Fibroblast of upper back skin (primary cell): ENCODE measurements at regions not wholly inside any gene's neighbourhood (a gene's known extent, or its start where the extent isn't known, plus 50 kb on each side); places are given as distances from the start of the nearest gene placed in this dataset.
"Not testable (repeated sequence)": the region's sequence is repeated elsewhere in the genome, so short reads cannot be mapped to it uniquely, and the experiment has no call there.

Experiments
- DNase-seq: peaks from one replicate; pipeline ENCODE4 v3.0.0-alpha.2; 2013

GRCh38 chr11:57047610-57048009, 58.9 kb downstream of the OR5AK2 start:
- no peak for DNase-seq

- no peak for DNase-seq
Measured at GRCh38 chr11:57049749-57050148, 61.0 kb downstream of the OR5AK2 start.

DNA sequence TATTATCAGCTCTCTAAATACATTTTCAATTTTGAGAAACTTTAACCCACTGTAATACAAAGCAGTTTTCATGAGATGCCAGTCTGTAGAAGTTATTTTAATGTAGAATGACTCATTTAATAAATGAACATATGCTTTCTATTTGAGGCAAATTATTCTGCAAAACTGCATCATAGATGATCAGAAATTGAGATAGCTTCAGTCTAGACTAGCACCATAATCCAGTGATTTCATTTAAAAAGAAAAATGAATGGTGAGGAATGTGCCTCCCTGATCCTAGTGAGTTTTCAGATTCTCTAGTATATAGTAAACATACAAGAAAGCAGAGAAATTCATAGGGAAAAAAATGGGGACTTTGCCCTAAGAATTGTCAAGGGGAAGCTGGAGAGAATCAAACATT, 66.1 kb downstream of the OR5AK2 start:
- no peak for DNase-seq

DNA sequence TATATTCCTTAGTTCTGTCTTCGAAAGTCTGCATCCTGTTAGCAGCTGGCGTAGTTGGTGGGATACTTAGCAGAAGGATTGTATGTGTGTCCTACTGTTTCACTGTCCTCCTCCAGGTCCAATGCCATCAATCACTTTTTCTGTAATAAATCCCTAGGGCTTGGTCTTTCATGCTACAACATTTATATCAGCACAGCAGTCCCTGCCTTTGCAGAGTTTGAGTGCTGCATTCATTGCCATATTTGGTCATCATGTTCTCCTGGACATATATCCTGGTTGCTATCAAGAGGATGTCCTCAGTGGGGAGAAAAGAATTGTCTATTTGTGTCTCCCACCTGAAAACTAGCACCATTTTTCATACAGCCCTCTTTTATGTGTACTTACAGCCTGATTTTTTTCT, 67.0 kb downstream of the OR5AK2 start:
- DNase-seq = no peak

GRCh38 chr11:57056735-57057134, 68.0 kb downstream of the OR5AK2 start:
- DNase-seq = no peak

- no peak for DNase-seq
Measured at GRCh38 chr11:57057561-57057960, 68.8 kb downstream of the OR5AK2 start.

DNA sequence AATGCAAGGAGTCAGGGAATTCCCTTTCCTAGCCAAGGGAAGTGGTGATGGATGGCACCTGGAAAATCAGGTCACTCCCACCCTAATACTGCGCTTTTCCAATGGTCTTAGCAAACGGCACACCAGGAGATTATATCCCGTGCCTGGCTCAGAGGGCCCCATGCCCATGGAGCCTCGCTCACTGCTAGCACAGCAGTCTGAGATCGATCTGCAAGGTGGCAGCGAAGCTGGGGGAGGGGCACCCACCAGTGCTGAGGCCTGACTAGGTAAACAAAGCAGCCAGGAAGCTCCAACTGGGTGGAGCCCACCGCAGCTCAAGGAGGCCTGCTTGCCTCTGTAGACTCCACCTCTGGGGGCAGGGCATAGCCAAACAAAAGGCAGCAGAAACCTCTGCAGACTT, 74.2 kb downstream of the OR5AK2 start:
- not testable (repeated sequence) for DNase-seq

GRCh38 chr11:57069942-57070341, 81.2 kb downstream of the OR5AK2 start:
- DNase-seq = peak; percentile 37

GRCh38 chr11:57071829-57072228, 83.1 kb downstream of the OR5AK2 start:
- DNase-seq = peak; percentile 19

DNA sequence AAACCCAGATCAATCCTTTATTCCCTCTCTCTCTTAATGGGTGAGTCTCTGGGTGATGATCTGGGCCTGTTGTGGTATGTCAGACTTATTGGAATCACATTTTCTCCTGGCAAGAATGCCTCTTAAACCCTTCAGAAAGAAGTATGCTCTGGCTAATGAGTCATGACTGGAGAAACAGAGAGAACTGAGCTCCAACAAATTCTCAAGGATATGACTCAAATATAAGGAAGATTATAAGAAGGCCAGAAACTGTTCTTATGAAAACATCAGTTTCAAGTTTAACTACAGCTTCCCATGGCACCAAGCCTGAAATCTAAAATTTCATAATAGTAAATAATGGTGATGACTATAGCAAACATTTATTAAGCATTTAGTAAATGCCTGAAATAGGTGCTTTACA, 83.9 kb downstream of the OR5AK2 start:
- peak; percentile 99 for DNase-seq

GRCh38 chr11:57073128-57073527, 84.4 kb downstream of the OR5AK2 start:
- DNase-seq = peak; percentile 17

DNA sequence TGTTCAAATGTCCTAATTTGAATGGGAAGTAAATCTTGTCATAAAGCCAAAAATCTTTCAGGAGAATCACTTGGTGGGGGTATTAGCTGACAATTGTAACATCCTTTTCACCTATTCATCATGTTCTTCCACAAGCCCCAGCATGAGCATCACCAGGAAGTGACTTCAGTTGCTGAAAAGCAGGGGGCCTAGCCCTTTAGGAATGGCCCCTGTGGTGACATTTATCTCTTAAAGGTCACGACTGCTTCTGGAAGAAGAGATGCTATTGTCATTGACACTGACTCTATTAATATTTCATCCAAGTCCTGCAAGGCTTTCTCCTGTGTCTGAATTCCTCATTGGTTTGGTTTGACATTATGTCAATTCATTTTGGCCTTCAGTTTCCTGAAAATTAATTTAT, 92.6 kb downstream of the OR5AK2 start:
- no peak for DNase-seq

GRCh38 chr11:57082125-57082524, 93.4 kb downstream of the OR5AK2 start:
- DNase-seq = no peak

DNA sequence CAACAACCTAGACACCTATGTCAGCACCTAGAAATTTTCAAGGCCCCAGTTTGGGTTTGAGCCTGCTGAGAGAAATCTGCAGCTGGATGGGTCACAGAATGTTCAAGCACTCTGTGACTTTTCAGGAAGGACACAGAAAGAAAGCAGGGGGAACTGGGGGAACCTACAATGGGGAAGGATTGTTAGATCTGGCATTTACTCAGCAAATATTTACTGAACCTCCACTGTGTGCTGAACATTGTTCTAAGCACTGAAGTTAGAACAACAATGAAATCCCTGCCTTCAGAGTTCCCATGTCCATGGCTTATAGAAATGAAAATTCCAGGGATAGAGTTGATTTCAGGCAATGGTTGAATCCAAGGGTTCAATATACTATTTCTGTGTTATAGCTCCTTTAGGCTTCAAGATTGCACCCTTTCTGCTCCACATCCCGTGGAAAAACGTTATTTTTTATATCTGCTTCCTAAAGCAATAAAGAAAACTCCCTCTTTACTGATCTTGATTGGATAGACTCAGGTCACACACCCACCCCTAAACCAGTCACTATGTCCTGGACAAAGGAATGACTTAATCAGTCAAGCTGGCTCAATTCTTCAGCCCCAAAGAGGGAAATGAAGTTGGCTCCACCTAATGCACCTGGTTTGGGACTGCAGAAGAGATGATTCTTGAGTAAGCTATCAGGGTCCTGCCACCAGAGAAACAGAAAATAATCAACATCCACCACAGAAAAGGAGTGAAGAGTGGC, 95.1 kb downstream of the OR5AK2 start:
- DNase-seq = no peak

DNA sequence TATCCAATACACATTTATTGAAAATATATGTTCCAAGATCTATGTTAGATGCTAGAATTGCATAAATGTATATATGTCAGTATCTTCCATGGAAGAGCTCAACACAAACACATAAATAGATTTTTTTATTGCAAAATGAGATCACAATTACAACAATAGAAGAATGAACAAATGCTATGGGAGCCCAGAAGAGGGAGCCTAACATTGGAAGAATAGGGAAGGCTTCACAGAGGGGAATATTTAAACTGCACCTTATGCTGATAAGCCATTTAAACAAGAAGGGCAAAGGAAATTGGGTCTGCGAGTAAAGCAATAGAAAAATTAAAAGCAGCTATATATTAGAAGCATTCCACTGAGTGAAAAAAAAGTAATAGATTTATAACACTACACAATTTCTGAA, 96.1 kb upstream of the LRRC55 start:
- no peak for DNase-seq

GRCh38 chr11:57087991-57088390, 93.8 kb upstream of the LRRC55 start:
- DNase-seq = no peak

GRCh38 chr11:57092028-57092698, 89.6 kb upstream of the LRRC55 start:
- DNase-seq = no peak

DNA sequence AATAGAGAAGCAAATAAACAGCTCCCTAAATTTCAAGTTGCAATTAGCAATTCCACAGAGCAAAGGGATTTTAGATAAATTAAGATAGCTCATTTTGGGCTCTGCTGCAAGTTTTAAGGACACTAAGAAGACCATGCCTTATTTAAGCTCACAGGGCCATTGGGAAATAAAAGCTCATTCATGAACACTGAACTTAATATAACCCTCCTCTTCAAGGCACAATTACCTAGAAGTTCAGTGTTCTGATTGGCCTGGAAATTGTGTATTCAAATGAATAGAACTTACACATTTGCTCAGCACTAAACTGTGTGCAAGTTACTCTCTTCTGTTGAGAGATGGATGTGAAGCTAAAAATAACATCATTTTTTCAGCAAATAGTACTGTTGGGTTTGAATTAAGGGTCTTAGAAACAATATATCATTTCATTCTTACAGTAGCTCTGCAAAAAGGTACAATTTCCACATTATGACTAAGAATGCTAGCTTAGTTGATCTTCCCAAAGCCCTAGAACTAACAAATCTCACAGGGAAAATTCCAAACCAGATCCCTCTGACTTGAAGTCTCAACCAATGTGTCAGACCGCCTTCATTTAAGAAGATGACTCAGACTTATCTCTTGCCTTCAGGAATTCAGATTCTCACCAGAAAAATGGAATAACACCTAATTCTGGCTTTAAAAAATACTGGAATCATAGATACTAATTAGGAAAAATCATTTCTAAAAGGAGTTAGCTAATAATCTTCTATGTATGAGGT, 87.4 kb upstream of the LRRC55 start:
- peak; percentile 79 for DNase-seq

DNA sequence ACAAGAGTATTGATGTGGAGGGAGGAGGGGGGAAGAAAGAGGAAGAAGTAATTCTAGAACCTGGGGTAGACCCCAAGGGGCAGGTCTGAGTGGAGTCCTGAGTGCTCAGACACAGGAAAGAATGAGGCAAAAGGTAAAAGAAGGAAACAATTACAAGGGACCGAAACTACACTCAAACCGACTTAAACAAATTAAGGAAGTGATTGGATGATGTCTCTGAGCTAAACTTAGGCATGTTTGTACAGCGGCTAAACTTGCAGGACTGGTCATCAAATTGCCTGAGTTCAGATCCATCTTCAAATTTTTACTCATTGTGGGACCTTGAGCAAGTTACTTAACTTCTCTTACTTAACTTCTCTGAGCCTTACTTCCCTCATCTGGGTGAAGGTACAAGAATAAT, 86.3 kb upstream of the LRRC55 start:
- no peak for DNase-seq

DNA sequence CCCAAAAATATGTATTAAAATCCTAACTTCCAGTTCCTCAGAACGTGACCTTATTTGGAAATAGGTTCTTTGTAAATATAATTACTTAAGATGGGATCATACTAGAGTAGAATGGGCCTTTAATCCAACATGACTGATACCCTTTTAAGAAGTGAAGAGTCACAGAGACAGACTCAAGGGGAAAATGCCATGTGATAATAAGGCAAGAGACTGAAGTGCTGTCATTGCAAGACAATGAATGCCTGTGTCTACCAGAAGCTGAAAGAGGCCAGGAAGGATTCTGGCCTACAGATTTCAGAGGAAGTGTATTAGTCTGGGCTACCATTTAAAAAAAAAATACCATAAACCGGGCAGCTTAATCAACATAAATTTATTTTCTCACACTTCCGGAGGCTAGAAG, 85.9 kb upstream of the LRRC55 start:
- no peak for DNase-seq

DNA sequence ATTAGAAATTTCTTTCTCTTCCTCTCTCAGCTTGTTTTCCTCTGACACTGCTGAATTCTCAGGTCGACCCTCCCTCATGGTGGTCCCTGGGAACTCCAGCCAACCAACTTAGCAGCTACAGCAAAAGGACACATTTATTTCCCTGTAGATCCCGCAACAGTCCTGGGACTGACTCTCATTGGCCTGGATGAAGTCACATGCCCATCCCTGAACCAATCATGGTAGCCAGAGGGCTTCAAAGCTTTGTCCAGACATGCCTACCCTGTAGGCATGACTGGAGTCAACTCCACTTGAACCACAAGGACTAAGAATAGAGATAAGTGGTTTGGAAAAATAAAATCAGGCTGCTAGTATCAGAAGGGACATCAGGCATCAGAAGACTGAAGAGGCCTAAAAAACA, 84.6 kb upstream of the LRRC55 start:
- DNase-seq = no peak

DNA sequence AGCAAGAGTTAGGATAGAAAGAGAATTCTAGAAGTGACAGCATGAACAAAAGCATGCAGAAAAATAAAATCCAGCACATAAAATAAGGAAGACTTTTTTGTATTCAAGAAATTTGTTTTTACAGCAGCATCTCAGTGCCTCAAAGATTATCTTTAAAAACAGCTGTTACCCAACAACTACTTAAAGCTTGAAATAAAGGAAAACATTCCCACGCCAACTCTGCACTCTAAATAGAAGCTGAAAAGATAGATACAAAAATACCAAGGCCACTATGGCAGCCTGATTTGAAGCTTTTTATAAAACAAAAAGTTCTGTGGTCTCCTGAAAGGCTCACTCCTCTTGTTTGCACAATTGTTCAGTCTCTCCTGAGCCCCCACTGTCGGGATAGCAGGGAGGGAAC, 83.6 kb upstream of the LRRC55 start:
- no peak for DNase-seq

GRCh38 chr11:57100638-57101331, 81.0 kb upstream of the LRRC55 start:
- no peak for DNase-seq
